ENCODE measurements at regions not wholly inside any gene's neighbourhood (a gene's known extent, or its start where the extent isn't known, plus 50 kb on each side); places are given as distances from the start of the nearest gene placed in this dataset.

DNA sequence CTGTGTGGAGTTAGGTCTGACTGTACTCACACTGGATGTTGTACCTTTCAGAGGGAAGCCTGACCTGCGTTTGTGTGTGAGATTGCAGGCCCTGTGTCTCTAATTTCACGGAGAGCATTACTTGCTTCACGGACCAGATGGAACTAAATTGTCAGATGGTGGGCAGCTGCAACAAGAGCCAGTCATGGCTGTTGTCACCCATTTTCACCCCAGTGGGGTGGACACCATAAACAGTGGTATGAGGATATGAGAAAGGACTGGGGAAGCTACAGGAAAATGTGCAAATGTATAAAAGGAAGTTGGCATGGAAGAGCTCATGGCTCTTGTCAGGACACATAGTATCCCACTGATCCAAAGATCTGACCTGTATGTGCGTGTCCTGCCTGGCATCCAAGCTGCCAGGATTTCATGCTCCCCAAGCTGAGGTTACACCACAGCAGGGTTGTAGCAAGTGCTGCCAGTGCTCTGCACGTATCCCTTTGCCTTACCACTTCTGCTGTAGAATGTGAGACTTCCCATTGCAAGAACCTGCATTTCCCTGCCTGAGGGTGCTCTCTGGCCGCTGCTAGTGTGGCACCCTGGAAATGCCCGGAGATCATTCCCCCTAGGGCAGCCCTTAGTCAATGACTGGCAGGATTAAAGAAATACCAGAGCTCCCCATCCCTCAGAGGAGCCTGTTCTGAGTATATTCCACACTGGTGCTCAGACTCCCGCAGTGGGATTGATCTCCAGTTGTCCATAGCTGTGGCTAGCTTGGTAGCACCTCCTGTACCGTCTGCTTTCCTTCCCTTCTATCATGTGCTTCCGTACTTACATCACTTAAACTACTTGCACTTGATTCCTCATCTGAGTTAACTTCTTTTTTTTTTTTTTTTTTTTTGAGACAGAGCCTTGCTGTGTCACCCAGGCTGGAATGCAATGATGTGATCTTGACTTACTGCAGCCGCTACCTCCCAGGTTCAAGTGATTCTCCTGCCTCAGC lies 70.4 kb upstream of the TANC2 start:
- WGBS = 85% methylated on average over 11 of the region's 11 CpGs
- Histone ChIP-seq H3K36me3 (ENCODE audit: insufficient read depth) (no peaks in the 10 kb centered on the region), H3K4me3 (ENCODE audit: low read depth, low read length) (no peak overlapping the region), H3K27ac (ENCODE audit: low read depth) (no peak overlapping the region), H3K4me1 (ENCODE audit: insufficient read depth) (no peaks in the 10 kb centered on the region)
- no peak for DNase-seq (ENCODE audit: extremely low spot score)

DNA sequence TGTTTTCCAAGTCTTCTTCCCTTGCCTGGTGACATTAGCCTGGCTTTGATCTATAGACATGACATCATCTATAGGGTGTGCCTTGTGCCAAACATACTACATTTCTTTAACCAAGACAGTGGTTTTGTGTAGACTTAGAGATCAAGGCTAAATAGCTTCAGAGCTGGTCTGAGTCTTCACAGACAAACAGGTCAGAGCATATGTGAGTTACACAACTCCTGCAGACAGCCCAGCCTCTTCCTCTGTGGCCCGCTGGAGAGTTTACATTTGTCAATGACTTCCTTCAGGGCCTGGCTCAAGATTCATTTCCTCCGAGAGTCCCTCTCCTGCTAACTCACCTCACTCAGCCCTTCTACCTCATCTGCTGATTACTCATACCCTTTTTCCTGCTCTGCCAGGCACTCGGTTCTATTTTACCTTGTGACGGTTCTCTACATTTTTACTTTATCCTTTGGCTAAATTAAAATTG lies 73.1 kb upstream of the TANC2 start:
- no peaks in the 10 kb centered on the region for H3K36me3 ChIP-seq (ENCODE audit: insufficient read depth)
- H3K4me3 ChIP-seq (ENCODE audit: low read depth, low read length) = no peak overlapping the region
- 36% methylated on average over 4 of the region's 4 CpGs for WGBS
- no peak for DNase-seq (ENCODE audit: extremely low spot score)
- no peaks in the 10 kb centered on the region for H3K4me1 ChIP-seq (ENCODE audit: insufficient read depth)
- H3K27ac ChIP-seq (ENCODE audit: low read depth) = no peak overlapping the region

DNA sequence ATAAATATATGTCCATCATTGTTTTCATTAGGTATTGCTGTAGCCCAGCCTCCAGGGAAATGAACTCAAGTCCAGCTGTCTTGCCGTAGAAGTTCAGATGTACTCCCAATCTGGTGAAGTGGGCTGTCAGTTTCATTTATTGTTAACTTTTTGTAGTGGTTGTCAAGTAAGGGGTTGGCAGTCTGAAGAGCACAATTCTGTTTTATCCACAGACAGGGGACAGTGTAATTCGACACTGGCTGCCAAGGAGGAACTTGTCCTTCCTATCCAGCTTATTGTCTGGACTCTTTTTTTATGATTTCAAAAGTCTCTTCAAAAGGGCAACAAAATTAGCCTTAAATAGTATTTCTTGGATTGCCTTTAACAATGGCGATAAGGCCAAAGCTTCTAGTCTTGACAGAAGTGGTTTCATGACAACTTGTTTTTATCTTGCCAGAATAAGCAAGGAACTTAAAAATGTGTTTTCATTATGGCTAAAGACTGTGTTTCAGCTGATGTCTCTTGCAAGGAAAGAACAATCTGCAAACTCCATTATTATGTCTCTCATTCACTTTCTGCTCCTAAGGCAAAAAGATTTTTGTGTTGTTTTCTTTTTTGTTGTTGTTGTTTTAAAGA lies 73.9 kb upstream of the TANC2 start:
- H3K4me3 ChIP-seq (ENCODE audit: low read depth, low read length) = no peak overlapping the region
- no peak overlapping the region for H3K27ac ChIP-seq (ENCODE audit: low read depth)
- H3K36me3 ChIP-seq (ENCODE audit: insufficient read depth) = no peaks in the 10 kb centered on the region
- 53% methylated on average over 3 of the region's 3 CpGs for WGBS
- no peak for DNase-seq (ENCODE audit: extremely low spot score)
- no peaks in the 10 kb centered on the region for H3K4me1 ChIP-seq (ENCODE audit: insufficient read depth)

DNA sequence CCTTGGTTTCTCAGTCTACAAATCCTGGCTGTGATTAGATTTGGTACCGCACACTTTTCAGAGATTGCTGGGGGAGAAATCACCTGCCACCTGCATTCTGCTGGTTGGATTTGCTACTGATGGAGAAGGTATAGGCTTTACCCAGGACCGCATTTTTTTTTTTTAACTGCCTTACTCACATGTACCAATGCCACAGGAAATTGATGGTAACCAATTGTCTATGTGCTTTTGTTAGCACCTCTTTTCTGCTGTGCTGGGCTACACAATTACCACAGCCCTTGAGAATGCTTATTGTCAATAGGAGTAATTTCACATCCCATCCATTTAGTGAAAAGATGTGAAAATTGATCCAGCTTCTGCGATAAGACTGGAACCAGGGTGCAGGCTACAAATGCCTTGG lies 74.4 kb upstream of the TANC2 start:
- no peaks in the 10 kb centered on the region for H3K36me3 ChIP-seq (ENCODE audit: insufficient read depth)
- H3K4me1 ChIP-seq (ENCODE audit: insufficient read depth) = no peaks in the 10 kb centered on the region
- no peak overlapping the region for H3K27ac ChIP-seq (ENCODE audit: low read depth)
- DNase-seq (ENCODE audit: extremely low spot score) = no peak
- 95% methylated on average over 3 of the region's 3 CpGs for WGBS
- H3K4me3 ChIP-seq (ENCODE audit: low read depth, low read length) = no peak overlapping the region

DNA sequence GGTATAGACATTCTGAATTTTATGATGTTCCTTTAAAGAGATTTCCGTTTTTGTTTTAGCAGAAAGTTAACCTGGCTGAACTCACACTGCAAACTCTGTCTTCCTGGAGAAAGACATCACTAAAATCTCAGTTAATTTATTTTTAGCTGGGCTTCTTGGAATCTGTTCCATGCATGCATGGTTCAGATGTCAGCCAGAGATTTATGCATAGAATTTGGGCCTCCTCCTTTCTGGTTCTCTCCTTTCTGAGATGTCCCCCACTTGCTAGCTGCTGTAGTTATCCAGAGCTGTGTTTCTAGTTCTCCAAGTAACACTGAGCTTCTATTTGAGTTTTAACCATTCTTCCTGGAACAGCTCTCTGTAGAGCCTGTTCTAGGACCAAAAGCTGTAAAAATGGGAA lies 77.3 kb upstream of the TANC2 start:
- no peaks in the 10 kb centered on the region for H3K4me1 ChIP-seq (ENCODE audit: insufficient read depth)
- no peak for DNase-seq (ENCODE audit: extremely low spot score)
- H3K36me3 ChIP-seq (ENCODE audit: insufficient read depth) = no peaks in the 10 kb centered on the region
- no peak overlapping the region for H3K4me3 ChIP-seq (ENCODE audit: low read depth, low read length)
- WGBS = 45% methylated on average over 1 of the region's 1 CpG
- H3K27ac ChIP-seq (ENCODE audit: low read depth) = no peak overlapping the region

DNA sequence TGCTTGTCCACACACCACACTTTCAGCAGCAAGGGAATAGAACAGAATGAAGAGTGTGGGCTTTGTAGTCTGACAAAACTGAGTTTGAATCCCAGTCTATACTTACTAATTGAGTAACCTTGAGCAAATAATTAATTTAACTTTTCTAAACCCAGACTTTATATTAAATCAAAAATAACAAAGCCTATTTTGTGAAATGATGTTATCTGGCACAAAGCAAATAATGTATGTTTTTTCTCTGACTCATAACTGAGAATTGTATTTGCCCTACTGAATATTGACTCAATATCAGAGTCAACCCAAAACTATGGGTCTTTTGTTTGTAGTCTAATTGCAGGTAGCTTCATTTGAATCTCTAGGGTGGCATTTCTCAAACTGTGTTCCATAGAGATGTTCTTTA lies 77.9 kb upstream of the TANC2 start:
- H3K4me1 ChIP-seq (ENCODE audit: insufficient read depth) = no peaks in the 10 kb centered on the region
- no peak overlapping the region for H3K4me3 ChIP-seq (ENCODE audit: low read depth, low read length)
- DNase-seq (ENCODE audit: extremely low spot score) = no peak
- H3K36me3 ChIP-seq (ENCODE audit: insufficient read depth) = no peaks in the 10 kb centered on the region
- no peak overlapping the region for H3K27ac ChIP-seq (ENCODE audit: low read depth)

DNA sequence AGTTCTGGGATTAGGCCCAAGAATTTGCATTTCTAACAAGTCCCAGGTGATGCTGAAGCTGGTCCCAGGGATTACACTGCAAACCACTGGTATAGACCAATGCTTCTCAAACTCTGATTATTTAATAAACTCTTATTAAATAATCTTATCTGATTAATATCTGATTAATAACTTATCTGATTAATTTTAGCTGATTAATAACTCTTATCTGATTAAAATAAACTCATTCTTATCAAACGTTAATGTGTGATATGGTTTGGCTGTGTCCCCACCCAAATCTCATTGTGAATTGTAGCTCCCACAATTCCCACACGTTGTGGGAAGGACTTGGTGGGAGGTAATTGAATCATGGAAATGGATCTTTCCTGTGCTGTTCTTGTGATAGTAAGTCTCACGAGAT lies 78.6 kb upstream of the TANC2 start:
- WGBS = 84% methylated on average over 3 of the region's 3 CpGs
- Histone ChIP-seq H3K4me1 (ENCODE audit: insufficient read depth) (no peaks in the 10 kb centered on the region), H3K36me3 (ENCODE audit: insufficient read depth) (no peaks in the 10 kb centered on the region), H3K27ac (ENCODE audit: low read depth) (no peak overlapping the region), H3K4me3 (ENCODE audit: low read depth, low read length) (no peak overlapping the region)
- DNase-seq (ENCODE audit: extremely low spot score) = no peak

DNA sequence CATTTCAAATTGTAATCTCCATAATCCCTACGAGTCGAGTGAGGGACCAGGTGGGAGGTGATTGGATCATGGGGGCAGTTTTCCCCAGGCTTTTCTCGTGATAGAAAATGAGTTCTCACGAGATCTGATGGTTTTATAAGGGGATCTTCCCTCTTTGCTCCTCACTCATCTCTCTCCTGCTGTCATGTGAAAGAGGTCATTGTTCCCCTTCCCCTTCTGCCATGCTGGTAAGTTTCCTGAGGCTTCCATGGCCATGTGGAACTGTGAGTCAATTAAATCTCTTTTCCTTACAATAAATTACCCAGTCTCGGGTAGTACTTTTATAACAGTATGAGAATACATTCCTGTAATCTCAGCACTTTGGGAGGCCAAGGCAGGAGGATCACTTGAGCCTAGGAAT lies 76.7 kb upstream of the MARCHF10 start:
- WGBS = 78% methylated on average over 5 of the region's 5 CpGs
- no peak for DNase-seq (ENCODE audit: extremely low spot score)
- Histone ChIP-seq H3K36me3 (ENCODE audit: insufficient read depth) (no peaks in the 10 kb centered on the region), H3K27ac (ENCODE audit: low read depth) (no peak overlapping the region), H3K4me3 (ENCODE audit: low read depth, low read length) (no peak overlapping the region), H3K4me1 (ENCODE audit: insufficient read depth) (no peaks in the 10 kb centered on the region)

DNA sequence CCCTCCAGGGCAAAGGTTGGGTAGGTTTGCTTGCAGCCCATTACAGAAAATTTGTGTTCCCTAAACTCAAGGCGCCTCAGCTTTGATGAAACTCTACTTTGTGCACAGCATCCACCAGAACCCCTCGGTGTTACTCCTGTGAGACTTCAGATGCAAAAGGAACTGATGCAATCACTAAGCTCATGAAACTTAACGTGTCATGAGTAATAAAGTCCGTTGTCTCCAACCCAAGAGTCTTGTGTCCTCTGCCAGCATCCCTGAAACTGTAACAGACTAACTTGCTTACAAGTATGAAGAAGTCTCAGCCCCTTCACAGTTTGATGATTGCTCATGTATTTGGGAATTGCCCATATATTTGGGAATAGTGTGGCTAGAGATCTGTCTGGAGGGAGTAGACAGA lies 74.8 kb upstream of the MARCHF10 start:
- Histone ChIP-seq H3K4me1 (ENCODE audit: insufficient read depth) (no peaks in the 10 kb centered on the region), H3K4me3 (ENCODE audit: low read depth, low read length) (no peak overlapping the region), H3K27ac (ENCODE audit: low read depth) (no peak overlapping the region), H3K36me3 (ENCODE audit: insufficient read depth) (no peaks in the 10 kb centered on the region)
- 70% methylated on average over 4 of the region's 4 CpGs for WGBS
- no peak for DNase-seq (ENCODE audit: extremely low spot score)

DNA sequence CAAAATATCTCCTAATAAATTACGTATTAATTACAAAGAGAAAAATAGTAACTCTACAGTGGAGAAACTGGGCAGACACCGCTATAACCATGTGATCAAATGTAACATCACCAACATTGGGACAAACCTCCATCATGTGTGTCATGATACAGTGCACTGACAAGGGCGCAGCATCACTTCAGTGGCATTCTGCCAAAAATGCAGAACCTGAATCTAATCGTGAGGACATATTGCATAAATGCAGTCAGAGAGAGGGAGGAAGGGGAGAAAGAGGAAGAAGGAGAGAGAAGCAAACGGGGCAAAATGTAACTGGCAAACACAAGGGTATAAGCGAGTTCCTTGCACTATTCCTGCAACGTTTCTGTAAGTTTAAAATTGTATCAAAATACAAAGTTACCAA lies 74.2 kb upstream of the MARCHF10 start:
- WGBS = 76% methylated on average over 7 of the region's 7 CpGs
- H3K36me3 ChIP-seq (ENCODE audit: insufficient read depth) = no peaks in the 10 kb centered on the region

DNA sequence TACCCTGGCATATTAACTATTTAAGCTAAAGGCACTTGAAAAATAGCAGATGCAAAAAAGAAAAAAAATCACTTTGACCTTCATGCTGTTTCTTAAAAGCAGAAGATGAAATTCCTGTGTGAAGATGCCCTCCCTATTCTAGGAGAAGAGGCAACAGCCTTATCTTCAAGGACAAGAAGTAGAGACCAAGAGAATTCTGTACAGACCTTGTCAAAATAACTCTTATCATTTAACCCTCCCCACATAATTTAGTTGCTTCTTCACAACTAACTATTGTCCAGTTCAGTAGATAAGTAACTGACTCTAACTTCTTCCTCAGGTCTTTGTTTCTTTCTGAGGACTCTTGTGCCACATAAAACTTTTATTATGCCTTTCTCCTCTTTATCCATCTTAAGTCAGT lies 72.0 kb upstream of the MARCHF10 start:
- no peak for DNase-seq (ENCODE audit: extremely low spot score)
- Histone ChIP-seq H3K4me1 (ENCODE audit: insufficient read depth) (no peaks in the 10 kb centered on the region), H3K36me3 (ENCODE audit: insufficient read depth) (no peaks in the 10 kb centered on the region), H3K4me3 (ENCODE audit: low read depth, low read length) (no peak overlapping the region), H3K27ac (ENCODE audit: low read depth) (no peak overlapping the region)

More for the DNA sequence above, 74.2 kb upstream of the MARCHF10 start:
- Histone ChIP-seq H3K4me3 (ENCODE audit: low read depth, low read length) (no peak overlapping the region), H3K4me1 (ENCODE audit: insufficient read depth) (no peaks in the 10 kb centered on the region), H3K27ac (ENCODE audit: low read depth) (no peak overlapping the region)
- no peak for DNase-seq (ENCODE audit: extremely low spot score)

DNA sequence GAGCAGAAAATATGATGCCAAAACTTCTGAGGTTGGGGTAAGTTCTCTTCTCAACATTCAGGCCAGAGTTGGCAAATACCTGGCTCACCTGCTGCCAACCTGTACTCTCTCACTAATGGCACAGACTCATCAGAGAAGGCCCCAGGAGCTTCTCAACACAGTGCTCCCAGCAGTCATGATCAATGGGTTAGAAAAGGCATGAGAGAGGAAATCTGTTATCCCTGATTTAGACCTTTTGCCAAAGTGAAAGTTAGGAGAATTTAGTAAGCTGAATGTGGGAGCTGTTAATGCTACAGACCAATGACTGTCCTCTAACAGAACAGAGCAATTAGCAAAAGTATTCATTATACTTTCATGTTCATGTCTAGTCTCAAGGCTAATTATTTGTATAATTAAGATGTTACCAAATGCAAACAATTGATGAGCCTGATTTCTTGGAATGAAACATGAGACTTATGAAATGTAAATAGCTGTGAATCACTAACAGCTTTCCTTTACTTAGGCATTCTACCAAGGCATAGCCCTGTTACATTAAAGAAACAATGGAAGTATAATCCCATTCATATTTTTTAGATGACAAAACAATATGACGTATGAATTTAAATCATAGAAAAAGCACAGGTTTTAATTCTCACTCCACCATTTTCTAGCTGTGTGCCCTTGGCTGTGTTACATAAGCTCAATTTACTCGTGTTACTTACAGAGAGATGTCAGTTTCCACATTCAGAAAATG lies 68.7 kb upstream of the MARCHF10 start:
- no peak overlapping the region for H3K4me3 ChIP-seq (ENCODE audit: low read depth, low read length)
- 68% methylated on average over 2 of the region's 2 CpGs for WGBS
- no peaks in the 10 kb centered on the region for H3K4me1 ChIP-seq (ENCODE audit: insufficient read depth)
- no peak overlapping the region for H3K27ac ChIP-seq (ENCODE audit: low read depth)
- no peaks in the 10 kb centered on the region for H3K36me3 ChIP-seq (ENCODE audit: insufficient read depth)
- DNase-seq (ENCODE audit: extremely low spot score) = no peak

DNA sequence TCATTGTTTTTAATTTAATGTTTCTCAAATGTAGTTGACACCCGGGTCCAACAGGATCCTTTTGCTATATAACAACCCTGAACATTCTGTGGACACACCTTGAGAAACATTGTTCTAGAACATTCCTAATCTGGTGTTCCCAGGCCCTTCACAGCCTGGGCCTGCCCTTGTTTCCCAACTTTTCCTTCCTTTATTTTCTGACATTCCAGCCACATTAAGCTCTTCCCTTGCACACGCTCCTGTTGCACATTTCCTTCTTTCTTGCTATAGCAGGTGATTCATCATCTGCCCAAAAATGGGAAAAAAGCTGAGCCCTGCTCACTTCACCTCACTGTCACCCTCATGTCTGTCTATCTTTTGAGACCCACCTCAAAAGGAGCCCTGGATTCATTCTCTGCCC lies 67.9 kb upstream of the MARCHF10 start:
- Histone ChIP-seq H3K4me1 (ENCODE audit: insufficient read depth) (no peaks in the 10 kb centered on the region), H3K27ac (ENCODE audit: low read depth) (no peak overlapping the region), H3K4me3 (ENCODE audit: low read depth, low read length) (no peak overlapping the region), H3K36me3 (ENCODE audit: insufficient read depth) (no peaks in the 10 kb centered on the region)
- no peak for DNase-seq (ENCODE audit: extremely low spot score)
- WGBS = 93% methylated on average over 2 of the region's 2 CpGs

DNA sequence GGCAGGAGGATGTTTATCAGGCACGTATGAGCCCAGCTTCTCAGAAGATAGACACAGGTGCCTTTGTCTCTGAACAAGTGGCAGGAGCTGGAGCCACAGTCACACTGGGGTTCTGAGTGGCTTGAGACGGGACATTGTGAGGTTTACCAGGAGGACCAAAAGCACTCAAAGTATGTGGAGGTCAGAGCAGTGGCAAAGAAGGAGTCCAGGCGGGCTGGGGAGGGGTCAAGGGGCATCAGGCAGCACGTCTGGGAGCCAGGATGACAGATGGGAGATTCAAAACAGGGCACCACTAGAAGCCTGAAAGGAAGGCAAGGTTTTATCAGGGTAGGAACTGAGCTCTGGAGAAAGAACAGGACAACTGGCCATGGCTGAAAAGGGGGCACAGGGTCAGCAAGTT lies 67.2 kb upstream of the MARCHF10 start:
- no peak for DNase-seq (ENCODE audit: extremely low spot score)
- H3K4me1 ChIP-seq (ENCODE audit: insufficient read depth) = no peaks in the 10 kb centered on the region
- 88% methylated on average over 4 of the region's 4 CpGs for WGBS
- no peak overlapping the region for H3K4me3 ChIP-seq (ENCODE audit: low read depth, low read length)
- H3K36me3 ChIP-seq (ENCODE audit: insufficient read depth) = no peaks in the 10 kb centered on the region
- H3K27ac ChIP-seq (ENCODE audit: low read depth) = no peak overlapping the region

Measured in urinary bladder (tissue), 3 donors.